ENCODE measurements at regions not wholly inside any gene's neighbourhood (a gene's known extent, or its start where the extent isn't known, plus 50 kb on each side); places are given as distances from the start of the nearest gene placed in this dataset.
"Not testable (repeated sequence)": the region's sequence is repeated elsewhere in the genome, so short reads cannot be mapped to it uniquely, and the experiment has no call there.

DNA sequence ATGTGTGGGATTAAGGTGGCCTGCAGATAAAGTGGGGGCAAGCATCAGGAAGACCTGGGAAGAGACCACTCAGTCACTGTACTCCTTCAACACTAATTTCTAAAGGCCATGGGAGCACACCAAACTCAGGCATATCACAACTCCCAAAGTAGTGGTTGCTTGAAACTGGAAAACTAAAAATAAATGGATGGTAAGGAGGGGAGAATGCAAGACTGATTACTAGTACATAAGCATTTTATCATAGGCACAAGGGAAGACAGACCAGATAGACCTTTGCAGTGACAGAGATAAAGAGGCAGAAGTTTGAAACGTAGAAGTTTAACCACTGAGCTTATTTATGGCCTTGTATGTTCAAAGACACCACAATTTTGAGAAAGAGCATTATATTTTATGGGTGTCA, 1098.1 kb upstream of the CELF4 start:
- H3K27ac Mint-ChIP-seq (ENCODE audit: low read depth) = no peak overlapping the region
- peaks cover 15% of the 10 kb centered on the region for H3K9me3 Mint-ChIP-seq
- DNase-seq (ENCODE audit: low spot score in 2 of 2) (no peak), ATAC-seq (replicated peaks; ENCODE audit: extremely low read depth, poor library complexity, severe bottlenecking) (no peak)
- no peaks in the 10 kb centered on the region for H3K4me1 Mint-ChIP-seq
- no peak overlapping the region for H3K4me3 Mint-ChIP-seq
- H3K36me3 Mint-ChIP-seq (ENCODE audit: insufficient read depth) = no peaks in the 10 kb centered on the region
- no peaks in the 10 kb centered on the region for H3K27me3 Mint-ChIP-seq

DNA sequence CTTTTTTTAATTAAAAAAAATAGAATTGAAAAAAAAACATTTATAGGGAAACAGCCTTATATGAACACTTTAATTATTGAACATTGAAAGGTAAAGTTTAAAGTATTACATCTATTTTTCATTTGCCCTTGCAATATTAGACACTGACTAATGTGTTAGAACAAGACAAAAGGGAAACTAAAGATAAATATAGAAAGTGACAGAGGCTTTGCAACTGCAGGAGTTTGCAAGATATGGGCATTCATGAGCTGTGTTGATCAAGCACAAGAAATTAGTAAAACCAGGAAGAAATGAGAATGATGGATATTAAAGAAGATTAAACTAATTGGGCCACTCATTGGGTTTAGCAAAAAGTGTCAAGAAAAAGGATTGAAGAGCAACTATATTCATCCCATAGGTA, 1097.7 kb upstream of the CELF4 start:
- no peak overlapping the region for H3K4me3 Mint-ChIP-seq
- H3K9me3 Mint-ChIP-seq = peaks cover 15% of the 10 kb centered on the region
- ATAC-seq (replicated peaks; ENCODE audit: extremely low read depth, poor library complexity, severe bottlenecking) (no peak), DNase-seq (ENCODE audit: low spot score in 2 of 2) (no peak)
- H3K36me3 Mint-ChIP-seq (ENCODE audit: insufficient read depth) = no peaks in the 10 kb centered on the region
- H3K4me1 Mint-ChIP-seq = no peaks in the 10 kb centered on the region
- no peak overlapping the region for H3K27ac Mint-ChIP-seq (ENCODE audit: low read depth)
- no peaks in the 10 kb centered on the region for H3K27me3 Mint-ChIP-seq

DNA sequence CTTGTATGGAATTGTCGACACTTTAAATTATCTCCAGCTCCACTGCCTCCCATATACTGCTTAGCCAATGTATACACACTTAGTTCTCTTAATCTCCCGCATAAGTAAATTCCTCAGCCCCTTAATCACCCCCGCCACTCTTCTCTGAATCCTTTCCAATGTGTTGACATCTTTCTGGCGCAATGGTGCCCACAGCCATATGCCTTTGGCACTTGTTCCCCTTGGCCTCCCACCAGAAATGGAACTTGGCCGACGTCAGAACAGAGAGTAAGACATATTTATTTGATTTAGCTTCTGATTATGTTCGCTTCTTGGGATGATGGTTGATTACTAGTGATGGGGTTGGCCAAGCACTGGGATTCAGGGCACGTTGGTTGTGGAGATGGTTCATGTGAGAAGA, 1089.3 kb upstream of the CELF4 start:
- no peaks in the 10 kb centered on the region for H3K27me3 Mint-ChIP-seq
- no peaks in the 10 kb centered on the region for H3K4me1 Mint-ChIP-seq
- H3K4me3 Mint-ChIP-seq = no peak overlapping the region
- no peaks in the 10 kb centered on the region for H3K36me3 Mint-ChIP-seq (ENCODE audit: insufficient read depth)
- no peak overlapping the region for H3K27ac Mint-ChIP-seq (ENCODE audit: low read depth)
- H3K9me3 Mint-ChIP-seq = peaks cover 14% of the 10 kb centered on the region
- no peak for ATAC-seq (replicated peaks; ENCODE audit: extremely low read depth, poor library complexity, severe bottlenecking)
- no peak for DNase-seq (ENCODE audit: low spot score in 2 of 2)

GRCh38 chr18:38651736-38652135, 1086.1 kb upstream of the CELF4 start:
- H3K9me3 Mint-ChIP-seq = peaks cover 14% of the 10 kb centered on the region
- ATAC-seq (replicated peaks; ENCODE audit: extremely low read depth, poor library complexity, severe bottlenecking) = no peak

GRCh38 chr18:38648179-38648578, 1082.6 kb upstream of the CELF4 start:
- ATAC-seq (replicated peaks; ENCODE audit: extremely low read depth, poor library complexity, severe bottlenecking) (no peak), DNase-seq (ENCODE audit: low spot score in 2 of 2) (no peak)
- Mint-ChIP-seq H3K4me3 (no peak overlapping the region), H3K9me3 (peaks cover 7% of the 10 kb centered on the region), H3K36me3 (ENCODE audit: insufficient read depth) (no peaks in the 10 kb centered on the region), H3K27ac (ENCODE audit: low read depth) (no peak overlapping the region), H3K27me3 (no peaks in the 10 kb centered on the region), H3K4me1 (no peaks in the 10 kb centered on the region)

More at GRCh38 chr18:38651736-38652135, 1086.1 kb upstream of the CELF4 start:
- Mint-ChIP-seq H3K36me3 (ENCODE audit: insufficient read depth) (no peaks in the 10 kb centered on the region), H3K4me1 (no peaks in the 10 kb centered on the region), H3K27me3 (no peaks in the 10 kb centered on the region), H3K27ac (ENCODE audit: low read depth) (no peak overlapping the region), H3K4me3 (no peak overlapping the region)
- no peak for DNase-seq (ENCODE audit: low spot score in 2 of 2)

DNA sequence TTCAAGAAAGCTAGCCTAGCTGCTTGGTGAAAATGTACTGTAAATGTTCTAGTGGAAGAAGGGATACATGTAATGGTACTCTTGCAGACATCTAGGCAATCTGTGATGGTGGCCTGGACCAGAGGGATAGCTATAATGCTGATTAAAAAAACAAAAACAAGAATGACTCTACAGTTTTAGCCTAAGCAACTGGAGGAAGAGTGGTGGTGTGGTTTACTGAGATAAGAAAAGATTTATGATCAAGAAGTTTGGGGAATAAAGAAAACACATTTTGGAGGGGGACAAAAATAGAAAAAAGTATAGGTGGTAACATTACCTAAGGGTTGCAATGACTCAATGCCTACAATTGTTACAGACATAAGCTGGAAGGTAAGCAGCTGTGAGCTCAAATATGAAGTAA, 1080.7 kb upstream of the CELF4 start:
- peaks cover 5% of the 10 kb centered on the region for H3K9me3 Mint-ChIP-seq
- no peaks in the 10 kb centered on the region for H3K36me3 Mint-ChIP-seq (ENCODE audit: insufficient read depth)

GRCh38 chr18:38644875-38645641, 1079.5 kb upstream of the CELF4 start:
- no peak for DNase-seq (ENCODE audit: low spot score in 2 of 2)
- Mint-ChIP-seq H3K36me3 (ENCODE audit: insufficient read depth) (no peaks in the 10 kb centered on the region), H3K4me1 (no peaks in the 10 kb centered on the region), H3K27ac (ENCODE audit: low read depth) (no peak overlapping the region), H3K27me3 (no peaks in the 10 kb centered on the region), H3K9me3 (no peaks in the 10 kb centered on the region), H3K4me3 (no peak overlapping the region)
- ATAC-seq (replicated peaks; ENCODE audit: extremely low read depth, poor library complexity, severe bottlenecking) = no peak

More for the DNA sequence above, 1080.7 kb upstream of the CELF4 start:
- ATAC-seq (replicated peaks; ENCODE audit: extremely low read depth, poor library complexity, severe bottlenecking) (no peak), DNase-seq (ENCODE audit: low spot score in 2 of 2) (no peak)
- no peaks in the 10 kb centered on the region for H3K27me3 Mint-ChIP-seq
- H3K4me3 Mint-ChIP-seq = no peak overlapping the region
- no peaks in the 10 kb centered on the region for H3K4me1 Mint-ChIP-seq
- no peak overlapping the region for H3K27ac Mint-ChIP-seq (ENCODE audit: low read depth)

GRCh38 chr18:38642711-38643110, 1077.1 kb upstream of the CELF4 start:
- ATAC-seq (replicated peaks; ENCODE audit: extremely low read depth, poor library complexity, severe bottlenecking) (no peak), DNase-seq (ENCODE audit: low spot score in 2 of 2) (no peak)
- H3K9me3 Mint-ChIP-seq = peaks cover 14% of the 10 kb centered on the region
- H3K36me3 Mint-ChIP-seq (ENCODE audit: insufficient read depth) = no peaks in the 10 kb centered on the region
- H3K4me1 Mint-ChIP-seq = no peaks in the 10 kb centered on the region
- H3K27me3 Mint-ChIP-seq = no peaks in the 10 kb centered on the region
- H3K4me3 Mint-ChIP-seq = no peak overlapping the region
- no peak overlapping the region for H3K27ac Mint-ChIP-seq (ENCODE audit: low read depth)

GRCh38 chr18:38639700-38640099, 1074.1 kb upstream of the CELF4 start:
- not testable (repeated sequence) for H3K36me3 Mint-ChIP-seq (ENCODE audit: insufficient read depth); H3K27me3 Mint-ChIP-seq; H3K27ac Mint-ChIP-seq (ENCODE audit: low read depth); H3K4me3 Mint-ChIP-seq; H3K4me1 Mint-ChIP-seq; DNase-seq (ENCODE audit: low spot score in 2 of 2); ATAC-seq (replicated peaks; ENCODE audit: extremely low read depth, poor library complexity, severe bottlenecking)
- H3K9me3 Mint-ChIP-seq = peaks cover 19% of the 10 kb centered on the region

- ATAC-seq (replicated peaks; ENCODE audit: extremely low read depth, poor library complexity, severe bottlenecking) (no peak), DNase-seq (ENCODE audit: low spot score in 2 of 2) (no peak)
- Mint-ChIP-seq H3K4me3 (no peak overlapping the region), H3K4me1 (no peaks in the 10 kb centered on the region), H3K36me3 (ENCODE audit: insufficient read depth) (no peaks in the 10 kb centered on the region), H3K27ac (ENCODE audit: low read depth) (no peak overlapping the region), H3K27me3 (no peaks in the 10 kb centered on the region), H3K9me3 (peaks cover 19% of the 10 kb centered on the region)
Observed at GRCh38 chr18:38635709-38636430, 1070.3 kb upstream of the CELF4 start.

GRCh38 chr18:38634117-38634516, 1068.5 kb upstream of the CELF4 start:
- Mint-ChIP-seq H3K27ac (ENCODE audit: low read depth) (no peak overlapping the region), H3K4me1 (no peaks in the 10 kb centered on the region), H3K27me3 (no peaks in the 10 kb centered on the region), H3K36me3 (ENCODE audit: insufficient read depth) (no peaks in the 10 kb centered on the region), H3K4me3 (no peak overlapping the region), H3K9me3 (peaks cover 21% of the 10 kb centered on the region)
- DNase-seq (ENCODE audit: low spot score in 2 of 2) = no peak
- ATAC-seq (replicated peaks; ENCODE audit: extremely low read depth, poor library complexity, severe bottlenecking) = no peak

GRCh38 chr18:38633333-38633732, 1067.7 kb upstream of the CELF4 start:
- Mint-ChIP-seq H3K36me3 (ENCODE audit: insufficient read depth) (no peaks in the 10 kb centered on the region), H3K9me3 (peaks cover 13% of the 10 kb centered on the region), H3K4me1 (no peaks in the 10 kb centered on the region)

DNA sequence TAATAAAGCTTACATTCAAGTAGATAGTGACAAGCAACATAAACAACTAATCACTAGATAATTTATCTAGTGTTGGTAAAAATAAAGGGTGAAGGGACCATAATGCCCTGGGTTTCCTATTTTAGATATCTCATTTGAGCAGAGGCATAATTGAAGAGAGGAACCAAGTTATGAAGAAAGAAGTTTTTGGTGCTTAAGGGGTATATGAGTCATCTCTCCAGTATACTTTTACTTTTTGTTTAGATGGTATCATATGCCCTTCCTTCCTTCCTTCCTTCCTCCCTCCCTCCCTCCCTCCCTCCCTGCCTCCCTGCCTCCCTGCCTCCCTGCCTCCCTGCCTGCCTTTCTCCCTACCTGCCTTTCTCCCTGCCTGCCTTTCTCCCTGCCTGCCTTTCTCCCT, 1053.5 kb upstream of the CELF4 start:
- H3K27me3 Mint-ChIP-seq = no peaks in the 10 kb centered on the region
- DNase-seq (ENCODE audit: low spot score in 2 of 2) (no peak), ATAC-seq (replicated peaks; ENCODE audit: extremely low read depth, poor library complexity, severe bottlenecking) (no peak)
- no peak overlapping the region for H3K4me3 Mint-ChIP-seq
- H3K4me1 Mint-ChIP-seq = no peaks in the 10 kb centered on the region
- peaks cover 21% of the 10 kb centered on the region for H3K9me3 Mint-ChIP-seq
- no peaks in the 10 kb centered on the region for H3K36me3 Mint-ChIP-seq (ENCODE audit: insufficient read depth)
- H3K27ac Mint-ChIP-seq (ENCODE audit: low read depth) = no peak overlapping the region

More at GRCh38 chr18:38633333-38633732, 1067.7 kb upstream of the CELF4 start:
- no peak overlapping the region for H3K27ac Mint-ChIP-seq (ENCODE audit: low read depth)
- no peaks in the 10 kb centered on the region for H3K27me3 Mint-ChIP-seq
- no peak overlapping the region for H3K4me3 Mint-ChIP-seq
- ATAC-seq (replicated peaks; ENCODE audit: extremely low read depth, poor library complexity, severe bottlenecking) (no peak), DNase-seq (ENCODE audit: low spot score in 2 of 2) (no peak)

All from central memory CD8-positive, alpha-beta T cell (primary cell).